Esophagus mucosa (tissue), 1 donor: ENCODE measurements at regions not wholly inside any gene's neighbourhood (a gene's known extent, or its start where the extent isn't known, plus 50 kb on each side); places are given as distances from the start of the nearest gene placed in this dataset.
"Not testable (repeated sequence)": the region's sequence is repeated elsewhere in the genome, so short reads cannot be mapped to it uniquely, and the experiment has no call there.

Experiments used
- ATAC-seq: fragments of 200-7000 bp; cut with Tn5 transposase; one replicate; pipeline ENCODE4 v1.9.1; 2020
- donor health status: DM: yes; HTN: yes; CAD: no.

GRCh38 chr9:106111039-106111730, 416.8 kb downstream of the TMEM38B start:
- ATAC-seq = no peak

GRCh38 chr9:106112935-106113334, 418.6 kb downstream of the TMEM38B start:
- ATAC-seq = no peak

GRCh38 chr9:106119176-106119575, 424.8 kb downstream of the TMEM38B start:
- ATAC-seq = no peak

GRCh38 chr9:106120071-106120470, 425.7 kb downstream of the TMEM38B start:
- no peak for ATAC-seq

- no peak for ATAC-seq
These were observed 433.4 kb downstream of the TMEM38B start for GRCh38 chr9:106127776-106128175.

GRCh38 chr9:106130374-106130773, 436.0 kb downstream of the TMEM38B start:
- ATAC-seq = no peak

- ATAC-seq = no peak
These were observed 449.4 kb downstream of the TMEM38B start for GRCh38 chr9:106143781-106144180.

GRCh38 chr9:106146066-106146840, 451.9 kb downstream of the TMEM38B start:
- no peak for ATAC-seq

GRCh38 chr9:106146886-106147285, 452.5 kb downstream of the TMEM38B start:
- no peak for ATAC-seq

- no peak for ATAC-seq
These were observed 455.6 kb downstream of the TMEM38B start for GRCh38 chr9:106149956-106150355.

GRCh38 chr9:106156465-106156864, 462.1 kb downstream of the TMEM38B start:
- ATAC-seq = no peak

- no peak for ATAC-seq
These were observed 477.9 kb downstream of the TMEM38B start for GRCh38 chr9:106172265-106172664.

GRCh38 chr9:106174346-106174745, 480.0 kb downstream of the TMEM38B start:
- no peak for ATAC-seq

GRCh38 chr9:106177216-106177615, 482.9 kb downstream of the TMEM38B start:
- ATAC-seq = no peak

GRCh38 chr9:106179191-106179590, 484.9 kb downstream of the TMEM38B start:
- no peak for ATAC-seq

- not testable (repeated sequence) for ATAC-seq
These were observed 509.6 kb downstream of the TMEM38B start for GRCh38 chr9:106203815-106204516.

- no peak for ATAC-seq
These were observed 513.0 kb downstream of the TMEM38B start for GRCh38 chr9:106207298-106207697.

- ATAC-seq = no peak
These were observed 524.1 kb downstream of the TMEM38B start for GRCh38 chr9:106218427-106218826.

GRCh38 chr9:106218854-106219253, 524.5 kb downstream of the TMEM38B start:
- no peak for ATAC-seq

GRCh38 chr9:106220415-106220814, 526.1 kb downstream of the TMEM38B start:
- ATAC-seq = no peak

GRCh38 chr9:106228861-106229260, 534.5 kb downstream of the TMEM38B start:
- no peak for ATAC-seq

- no peak for ATAC-seq
These were observed 538.8 kb downstream of the TMEM38B start for GRCh38 chr9:106233116-106233515.

- not testable (repeated sequence) for ATAC-seq
These were observed 566.6 kb downstream of the TMEM38B start for GRCh38 chr9:106260908-106261307.

- ATAC-seq = no peak
These were observed 583.6 kb downstream of the TMEM38B start for GRCh38 chr9:106277966-106278365.
